MM.1S (cell line): ENCODE measurements at regions not wholly inside any gene's neighbourhood (a gene's known extent, or its start where the extent isn't known, plus 50 kb on each side); places are given as distances from the start of the nearest gene placed in this dataset.

Experiments used
- CTCF ChIP-seq: fragments of 300-600 bp; sonication (generic); IDR thresholded peaks from 2 replicates; pipeline ENCODE4 v1.5.1; 2016; ENCODE audit warnings: antibody characterized with exemption, low read length, mixed read lengths
- EZH2 ChIP-seq: fragments of 300-600 bp; sonication (generic); optimal IDR thresholded peaks from 2 replicates; pipeline ENCODE3; 2017; ENCODE audit warnings: low read depth, mild to moderate bottlenecking, antibody characterized with exemption, low read length, mixed read lengths

GRCh38 chr2:122182616-122183355, 427.3 kb downstream of the TSN start:
- TF ChIP-seq CTCF: no peak
- TF ChIP-seq EZH2: no peak
